Upper lobe of left lung (tissue), 4 donors: ENCODE measurements at regions not wholly inside any gene's neighbourhood (a gene's known extent, or its start where the extent isn't known, plus 50 kb on each side); places are given as distances from the start of the nearest gene placed in this dataset.

ENCODE experiments used
- POLR2A ChIP-seq, 4 donors: fragments of 450-650 bp; IDR thresholded peaks; one replicate each; pipeline ENCODE4 v1.5.1; 2016 to 2017; ENCODE audit warnings: antibody characterized with exemption in 4 of 4, mild to moderate bottlenecking in 2 of 4
- POLR2AphosphoS5 ChIP-seq, 2 donors: sonication (generic); formaldehyde crosslinking; IDR thresholded peaks; one replicate each; pipeline ENCODE4 v1.5.1; 2017; ENCODE audit warnings: antibody characterized with exemption in 2 of 2
- TF ChIP-seq, protein P1 (sequence below), 6 experiments: fragments of 450-650 bp in 4 of 6; fragments of 200-600 bp in 2 of 6; sonication (generic) in 2 of 6; IDR thresholded peaks; one replicate each; pipeline ENCODE4 v1.5.1; 2016 to 2019; ENCODE audit warnings: antibody characterized with exemption in 6 of 6

GRCh38 chr12:127519779-127520178, 747.2 kb upstream of the TMEM132C start:
- TF ChIP-seq POLR2AphosphoS5 (IDR thresholded peaks at IDR 0.05) = no peak
- TF ChIP-seq, protein P1, sequence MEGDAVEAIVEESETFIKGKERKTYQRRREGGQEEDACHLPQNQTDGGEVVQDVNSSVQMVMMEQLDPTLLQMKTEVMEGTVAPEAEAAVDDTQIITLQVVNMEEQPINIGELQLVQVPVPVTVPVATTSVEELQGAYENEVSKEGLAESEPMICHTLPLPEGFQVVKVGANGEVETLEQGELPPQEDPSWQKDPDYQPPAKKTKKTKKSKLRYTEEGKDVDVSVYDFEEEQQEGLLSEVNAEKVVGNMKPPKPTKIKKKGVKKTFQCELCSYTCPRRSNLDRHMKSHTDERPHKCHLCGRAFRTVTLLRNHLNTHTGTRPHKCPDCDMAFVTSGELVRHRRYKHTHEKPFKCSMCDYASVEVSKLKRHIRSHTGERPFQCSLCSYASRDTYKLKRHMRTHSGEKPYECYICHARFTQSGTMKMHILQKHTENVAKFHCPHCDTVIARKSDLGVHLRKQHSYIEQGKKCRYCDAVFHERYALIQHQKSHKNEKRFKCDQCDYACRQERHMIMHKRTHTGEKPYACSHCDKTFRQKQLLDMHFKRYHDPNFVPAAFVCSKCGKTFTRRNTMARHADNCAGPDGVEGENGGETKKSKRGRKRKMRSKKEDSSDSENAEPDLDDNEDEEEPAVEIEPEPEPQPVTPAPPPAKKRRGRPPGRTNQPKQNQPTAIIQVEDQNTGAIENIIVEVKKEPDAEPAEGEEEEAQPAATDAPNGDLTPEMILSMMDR (IDR thresholded peaks at IDR 0.05) = no peak
- no peak for TF ChIP-seq POLR2A (IDR thresholded peaks at IDR 0.05)
